ENCODE measurements at regions not wholly inside any gene's neighbourhood (a gene's known extent, or its start where the extent isn't known, plus 50 kb on each side); places are given as distances from the start of the nearest gene placed in this dataset.

GRCh38 chr6:114785235-114786127 lies 442.7 kb upstream of the HS3ST5 start:
- no peak for DNase-seq (ENCODE audit: low spot score in 2 of 2)
- Mint-ChIP-seq H3K9me3 (peaks cover 5% of the 10 kb centered on the region), H3K4me3 (no peak overlapping the region), H3K4me1 (no peaks in the 10 kb centered on the region), H3K27me3 (no peaks in the 10 kb centered on the region), H3K36me3 (ENCODE audit: insufficient read depth) (peaks cover 2% of the 10 kb centered on the region), H3K27ac (ENCODE audit: low read depth) (no peak overlapping the region)
- ATAC-seq (replicated peaks; ENCODE audit: extremely low read depth, poor library complexity, severe bottlenecking) = no peak

GRCh38 chr6:114783783-114784182 lies 441.0 kb upstream of the HS3ST5 start:
- ATAC-seq (replicated peaks; ENCODE audit: extremely low read depth, poor library complexity, severe bottlenecking) (no peak), DNase-seq (ENCODE audit: low spot score in 2 of 2) (no peak)
- Mint-ChIP-seq H3K36me3 (ENCODE audit: insufficient read depth) (no peaks in the 10 kb centered on the region), H3K4me1 (no peaks in the 10 kb centered on the region), H3K9me3 (peaks cover 10% of the 10 kb centered on the region), H3K27ac (ENCODE audit: low read depth) (no peak overlapping the region), H3K4me3 (no peak overlapping the region), H3K27me3 (no peaks in the 10 kb centered on the region)

- no peaks in the 10 kb centered on the region for H3K27me3 Mint-ChIP-seq
Measured at GRCh38 chr6:114783083-114783482, 440.3 kb upstream of the HS3ST5 start.

GRCh38 chr6:114764866-114765265 lies 422.0 kb upstream of the HS3ST5 start:
- no peaks in the 10 kb centered on the region for H3K36me3 Mint-ChIP-seq (ENCODE audit: insufficient read depth)
- no peaks in the 10 kb centered on the region for H3K4me1 Mint-ChIP-seq
- no peak for DNase-seq (ENCODE audit: low spot score in 2 of 2)
- no peaks in the 10 kb centered on the region for H3K27me3 Mint-ChIP-seq
- no peak for ATAC-seq (replicated peaks; ENCODE audit: extremely low read depth, poor library complexity, severe bottlenecking)
- H3K9me3 Mint-ChIP-seq = peaks cover 17% of the 10 kb centered on the region
- no peak overlapping the region for H3K4me3 Mint-ChIP-seq
- H3K27ac Mint-ChIP-seq (ENCODE audit: low read depth) = no peak overlapping the region

More at GRCh38 chr6:114783083-114783482, 440.3 kb upstream of the HS3ST5 start:
- Mint-ChIP-seq H3K9me3 (peaks cover 11% of the 10 kb centered on the region), H3K4me3 (no peak overlapping the region), H3K4me1 (no peaks in the 10 kb centered on the region), H3K36me3 (ENCODE audit: insufficient read depth) (no peaks in the 10 kb centered on the region), H3K27ac (ENCODE audit: low read depth) (no peak overlapping the region)
- ATAC-seq (replicated peaks; ENCODE audit: extremely low read depth, poor library complexity, severe bottlenecking) = no peak
- no peak for DNase-seq (ENCODE audit: low spot score in 2 of 2)

GRCh38 chr6:114762145-114762544 lies 419.3 kb upstream of the HS3ST5 start:
- ATAC-seq (replicated peaks; ENCODE audit: extremely low read depth, poor library complexity, severe bottlenecking) (no peak), DNase-seq (ENCODE audit: low spot score in 2 of 2) (no peak)
- no peaks in the 10 kb centered on the region for H3K4me1 Mint-ChIP-seq
- no peak overlapping the region for H3K4me3 Mint-ChIP-seq
- no peaks in the 10 kb centered on the region for H3K36me3 Mint-ChIP-seq (ENCODE audit: insufficient read depth)
- H3K27me3 Mint-ChIP-seq = no peaks in the 10 kb centered on the region
- H3K27ac Mint-ChIP-seq (ENCODE audit: low read depth) = no peak overlapping the region
- peaks cover 19% of the 10 kb centered on the region for H3K9me3 Mint-ChIP-seq

- no peaks in the 10 kb centered on the region for H3K36me3 Mint-ChIP-seq (ENCODE audit: insufficient read depth)
- H3K27me3 Mint-ChIP-seq = no peaks in the 10 kb centered on the region
- H3K4me3 Mint-ChIP-seq = no peak overlapping the region
- no peak for DNase-seq (ENCODE audit: low spot score in 2 of 2)
- no peak overlapping the region for H3K27ac Mint-ChIP-seq (ENCODE audit: low read depth)
- ATAC-seq (replicated peaks; ENCODE audit: extremely low read depth, poor library complexity, severe bottlenecking) = no peak
- H3K4me1 Mint-ChIP-seq = no peaks in the 10 kb centered on the region
- peaks cover 17% of the 10 kb centered on the region for H3K9me3 Mint-ChIP-seq
Measured at GRCh38 chr6:114747995-114748625, 405.3 kb upstream of the HS3ST5 start.

GRCh38 chr6:114740547-114740946 lies 397.7 kb upstream of the HS3ST5 start:
- ATAC-seq (replicated peaks; ENCODE audit: extremely low read depth, poor library complexity, severe bottlenecking) = no peak
- H3K4me3 Mint-ChIP-seq = no peak overlapping the region
- H3K4me1 Mint-ChIP-seq = no peaks in the 10 kb centered on the region
- H3K9me3 Mint-ChIP-seq = peaks cover 17% of the 10 kb centered on the region
- no peaks in the 10 kb centered on the region for H3K27me3 Mint-ChIP-seq
- H3K36me3 Mint-ChIP-seq (ENCODE audit: insufficient read depth) = no peaks in the 10 kb centered on the region
- H3K27ac Mint-ChIP-seq (ENCODE audit: low read depth) = no peak overlapping the region
- DNase-seq (ENCODE audit: low spot score in 2 of 2) = no peak

- ATAC-seq (replicated peaks; ENCODE audit: extremely low read depth, poor library complexity, severe bottlenecking) (no peak), DNase-seq (ENCODE audit: low spot score in 2 of 2) (no peak)
- H3K9me3 Mint-ChIP-seq = peaks cover 16% of the 10 kb centered on the region
- no peaks in the 10 kb centered on the region for H3K4me1 Mint-ChIP-seq
- H3K27ac Mint-ChIP-seq (ENCODE audit: low read depth) = no peak overlapping the region
- no peaks in the 10 kb centered on the region for H3K36me3 Mint-ChIP-seq (ENCODE audit: insufficient read depth)
- H3K4me3 Mint-ChIP-seq = no peak overlapping the region
- H3K27me3 Mint-ChIP-seq = no peaks in the 10 kb centered on the region
Measured at GRCh38 chr6:114739656-114740055, 396.8 kb upstream of the HS3ST5 start.

GRCh38 chr6:114735025-114735735 lies 392.4 kb upstream of the HS3ST5 start:
- no peak overlapping the region for H3K4me3 Mint-ChIP-seq
- peaks cover 12% of the 10 kb centered on the region for H3K9me3 Mint-ChIP-seq
- H3K27ac Mint-ChIP-seq (ENCODE audit: low read depth) = no peak overlapping the region
- no peaks in the 10 kb centered on the region for H3K4me1 Mint-ChIP-seq
- no peaks in the 10 kb centered on the region for H3K36me3 Mint-ChIP-seq (ENCODE audit: insufficient read depth)
- DNase-seq (ENCODE audit: low spot score in 2 of 2) (no peak), ATAC-seq (replicated peaks; ENCODE audit: extremely low read depth, poor library complexity, severe bottlenecking) (no peak)
- no peaks in the 10 kb centered on the region for H3K27me3 Mint-ChIP-seq

- peaks cover 16% of the 10 kb centered on the region for H3K9me3 Mint-ChIP-seq
- DNase-seq (ENCODE audit: low spot score in 2 of 2) (no peak), ATAC-seq (replicated peaks; ENCODE audit: extremely low read depth, poor library complexity, severe bottlenecking) (no peak)
- no peaks in the 10 kb centered on the region for H3K36me3 Mint-ChIP-seq (ENCODE audit: insufficient read depth)
- H3K27me3 Mint-ChIP-seq = no peaks in the 10 kb centered on the region
- H3K4me3 Mint-ChIP-seq = no peak overlapping the region
- H3K27ac Mint-ChIP-seq (ENCODE audit: low read depth) = no peak overlapping the region
- H3K4me1 Mint-ChIP-seq = no peaks in the 10 kb centered on the region
Measured at GRCh38 chr6:114733596-114733995, 390.8 kb upstream of the HS3ST5 start.

GRCh38 chr6:114718716-114719270 lies 376.0 kb upstream of the HS3ST5 start:
- H3K36me3 Mint-ChIP-seq (ENCODE audit: insufficient read depth) = no peaks in the 10 kb centered on the region
- peaks cover 16% of the 10 kb centered on the region for H3K9me3 Mint-ChIP-seq
- ATAC-seq (replicated peaks; ENCODE audit: extremely low read depth, poor library complexity, severe bottlenecking) (no peak), DNase-seq (ENCODE audit: low spot score in 2 of 2) (no peak)
- H3K4me1 Mint-ChIP-seq = no peaks in the 10 kb centered on the region
- H3K4me3 Mint-ChIP-seq = no peak overlapping the region
- H3K27ac Mint-ChIP-seq (ENCODE audit: low read depth) = no peak overlapping the region
- no peaks in the 10 kb centered on the region for H3K27me3 Mint-ChIP-seq

GRCh38 chr6:114718186-114718585 lies 375.4 kb upstream of the HS3ST5 start:
- Mint-ChIP-seq H3K9me3 (peaks cover 20% of the 10 kb centered on the region), H3K27me3 (no peaks in the 10 kb centered on the region), H3K4me3 (no peak overlapping the region), H3K36me3 (ENCODE audit: insufficient read depth) (no peaks in the 10 kb centered on the region), H3K27ac (ENCODE audit: low read depth) (no peak overlapping the region), H3K4me1 (no peaks in the 10 kb centered on the region)
- no peak for ATAC-seq (replicated peaks; ENCODE audit: extremely low read depth, poor library complexity, severe bottlenecking)
- no peak for DNase-seq (ENCODE audit: low spot score in 2 of 2)

Measured in central memory CD8-positive, alpha-beta T cell (primary cell).